Stimulated activated CD4-positive, alpha-beta T cell treated with anti-CD3 and anti-CD28 coated beads, Interleukin-15, amount 100 ng/mL, for 48 hours (primary cell): ENCODE measurements at regions not wholly inside any gene's neighbourhood (a gene's known extent, or its start where the extent isn't known, plus 50 kb on each side); places are given as distances from the start of the nearest gene placed in this dataset.
"Not testable (repeated sequence)": the region's sequence is repeated elsewhere in the genome, so short reads cannot be mapped to it uniquely, and the experiment has no call there.

Experiments used
- DNase-seq, 2 donors: peaks; one replicate each; pipeline ENCODE4 v3.0.0-alpha.2; 2020; ENCODE audit warnings: low read depth in 2 of 2

DNA sequence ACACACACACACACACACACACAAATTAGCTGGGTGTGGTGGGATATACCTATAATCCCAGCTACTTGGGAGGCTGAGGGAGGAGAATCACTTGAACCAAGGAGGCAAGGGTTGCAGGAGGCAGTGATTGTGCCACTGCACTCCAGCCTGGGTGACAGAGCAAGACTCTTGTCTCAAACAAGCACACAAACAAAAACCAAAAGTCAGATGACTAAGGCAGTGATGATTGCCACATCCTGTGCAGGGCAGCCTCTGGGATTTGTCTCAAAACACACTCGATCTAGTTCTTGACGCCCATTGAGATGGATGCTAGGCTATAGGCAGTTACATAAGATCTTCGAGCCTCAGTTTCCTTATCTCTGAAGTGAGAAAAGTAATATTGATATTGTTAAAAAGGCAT, 183.1 kb upstream of the NOTCH2NLA start:
- not testable (repeated sequence) for DNase-seq

DNA sequence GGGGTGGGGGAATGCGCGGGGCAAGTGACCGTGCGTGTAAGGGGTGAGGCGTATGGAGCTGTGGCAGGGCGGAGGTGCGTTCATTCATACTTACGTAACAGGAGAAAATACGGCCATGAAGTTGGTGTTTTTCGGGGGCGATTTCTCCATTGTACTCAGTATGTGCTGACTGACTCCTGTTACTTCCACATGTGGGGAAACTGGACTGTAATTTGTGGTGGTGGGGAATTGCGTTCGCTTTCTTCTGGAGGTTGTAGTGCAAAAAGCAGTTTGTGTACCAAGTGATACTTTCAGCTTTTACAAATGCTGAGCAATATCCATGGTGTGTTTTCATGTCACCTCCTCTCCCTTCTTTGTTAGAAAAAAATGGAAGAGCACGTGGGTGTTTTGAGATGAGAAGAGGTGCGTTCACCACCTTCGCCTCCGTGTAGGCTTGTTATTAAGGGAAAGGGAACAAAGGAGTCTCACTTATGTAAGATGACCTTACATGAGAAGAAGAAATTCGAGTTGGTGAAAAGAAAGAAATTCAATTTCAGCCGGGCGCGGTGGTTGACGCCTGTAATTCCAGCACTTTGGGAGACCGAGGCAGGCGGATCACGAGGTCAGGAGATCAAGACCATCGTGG, 181.1 kb upstream of the NOTCH2NLA start:
- DNase-seq, result not testable (repeated sequence)

DNA sequence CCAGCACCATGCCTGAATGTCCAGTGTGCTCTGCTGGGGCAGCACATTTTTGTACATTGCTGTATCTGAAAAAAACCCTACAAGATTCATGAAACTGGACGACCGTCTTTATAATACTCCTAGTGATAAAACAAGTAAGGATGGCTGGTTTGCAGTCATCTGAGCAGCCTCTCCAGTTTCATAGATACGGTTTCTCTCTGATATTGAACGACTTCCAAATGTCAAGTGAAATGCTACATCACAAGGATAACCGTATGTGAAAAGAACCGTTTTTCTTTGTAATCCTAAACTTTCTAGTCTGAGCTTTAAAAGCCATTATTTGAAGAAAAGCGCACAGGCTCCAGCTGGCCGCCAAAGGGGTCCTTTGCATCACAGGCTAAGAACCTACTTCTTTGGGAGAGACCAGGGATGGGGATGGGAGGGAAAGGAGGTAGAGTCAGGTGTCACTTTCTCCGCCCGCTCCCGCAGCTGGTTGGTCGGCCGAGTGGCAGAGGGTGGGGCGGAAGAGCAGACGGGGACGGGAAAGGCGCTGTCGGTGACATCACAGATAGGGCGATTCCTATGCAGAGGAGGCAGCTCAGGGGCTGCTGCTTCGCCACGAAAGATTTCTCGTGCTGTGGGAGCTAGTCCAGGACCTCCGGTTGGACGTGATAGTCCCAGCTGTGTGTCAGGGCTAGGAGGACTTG, 180.4 kb upstream of the NOTCH2NLA start:
- not testable (repeated sequence) for DNase-seq

DNA sequence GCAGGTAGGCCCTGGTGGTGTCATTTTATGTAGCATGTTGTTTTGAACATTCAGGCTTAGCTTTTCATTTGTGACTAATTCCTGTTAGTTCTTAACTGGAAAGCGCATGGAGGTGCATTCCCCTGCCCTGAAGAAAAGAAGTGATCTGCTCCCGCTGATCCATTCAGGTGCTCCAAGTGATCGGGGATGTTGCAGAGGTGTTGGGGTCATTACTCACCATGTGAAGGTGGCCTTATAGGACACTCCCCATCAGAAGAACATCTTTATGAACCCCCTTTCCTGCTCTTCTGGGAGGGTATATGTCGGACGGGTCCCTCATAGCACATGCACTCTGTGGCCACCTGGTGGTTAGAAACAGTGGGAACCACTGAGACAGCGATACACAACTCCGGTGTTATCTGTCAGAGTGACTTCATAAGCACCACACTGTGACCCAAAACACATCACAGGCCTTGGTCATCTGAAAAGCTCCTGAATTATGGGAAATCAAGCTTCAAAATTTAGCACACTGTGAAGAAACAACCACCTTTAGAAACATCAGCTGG, 172.5 kb upstream of the NOTCH2NLA start:
- DNase-seq, result not testable (repeated sequence)

DNA sequence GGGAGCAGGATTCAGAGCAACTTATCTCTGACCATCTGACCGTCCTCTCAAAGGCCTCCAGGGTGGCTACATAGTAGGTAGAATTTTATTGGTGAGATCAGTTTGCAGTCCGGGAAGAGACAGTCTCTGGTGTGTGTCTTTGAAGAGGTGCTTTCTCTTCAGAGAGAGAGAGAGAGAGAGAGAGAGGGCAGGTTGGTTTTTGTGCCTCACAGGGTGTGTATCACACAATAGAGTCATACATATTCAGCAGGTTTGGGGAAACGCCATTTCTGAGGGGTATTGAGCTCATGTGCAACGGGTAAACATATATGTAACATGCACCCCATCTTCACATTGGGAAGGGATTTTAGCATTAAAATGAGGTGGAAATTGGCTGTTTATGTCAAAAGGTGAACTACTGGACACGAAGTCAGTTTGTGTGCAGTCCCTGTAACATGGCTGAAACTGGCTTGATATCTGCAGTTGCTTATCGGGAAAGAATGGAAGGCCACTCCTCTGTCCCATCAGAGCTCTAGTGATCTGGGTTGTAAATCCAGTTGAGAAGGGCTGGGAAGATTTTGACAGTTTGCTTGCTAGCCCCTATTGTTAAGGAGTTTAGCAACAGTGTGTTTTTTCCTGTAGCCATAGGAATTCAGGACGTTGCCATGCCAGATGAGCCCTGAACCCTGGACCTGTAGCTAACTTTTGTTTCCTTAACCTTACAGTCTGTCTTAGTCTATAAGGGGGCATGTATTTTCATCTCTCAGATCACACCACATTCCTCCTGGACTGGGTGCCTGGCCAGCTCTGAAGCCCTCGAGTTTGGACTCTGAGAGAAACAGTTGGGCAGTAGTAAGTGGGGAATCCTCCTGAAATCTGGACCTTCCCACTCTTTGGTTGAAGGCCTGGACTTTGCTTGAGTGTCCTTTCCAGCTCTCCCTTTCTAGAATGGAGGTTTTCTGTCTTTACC, 171.6 kb upstream of the NOTCH2NLA start:
- DNase-seq, result not testable (repeated sequence)

DNA sequence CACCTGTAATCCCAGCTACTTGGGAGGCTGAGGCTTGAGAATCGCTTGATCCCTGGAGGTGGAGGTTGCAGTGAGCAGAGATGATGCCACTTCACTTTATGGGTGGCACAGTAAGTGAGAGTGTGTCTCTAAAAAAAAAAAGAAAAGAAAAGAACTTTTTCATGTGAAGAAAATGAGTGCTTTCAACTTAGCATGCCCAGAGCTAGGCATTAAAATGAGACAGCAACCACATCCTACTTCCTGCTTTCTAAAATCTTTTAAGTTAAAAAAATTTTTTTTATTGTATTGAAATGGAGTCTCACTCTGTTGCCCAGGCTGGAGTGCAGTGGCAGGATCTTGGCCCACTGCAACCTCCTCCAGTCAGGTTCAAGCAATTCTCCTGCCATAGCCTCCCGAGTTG, 170.4 kb upstream of the NOTCH2NLA start:
- not testable (repeated sequence) for DNase-seq

DNA sequence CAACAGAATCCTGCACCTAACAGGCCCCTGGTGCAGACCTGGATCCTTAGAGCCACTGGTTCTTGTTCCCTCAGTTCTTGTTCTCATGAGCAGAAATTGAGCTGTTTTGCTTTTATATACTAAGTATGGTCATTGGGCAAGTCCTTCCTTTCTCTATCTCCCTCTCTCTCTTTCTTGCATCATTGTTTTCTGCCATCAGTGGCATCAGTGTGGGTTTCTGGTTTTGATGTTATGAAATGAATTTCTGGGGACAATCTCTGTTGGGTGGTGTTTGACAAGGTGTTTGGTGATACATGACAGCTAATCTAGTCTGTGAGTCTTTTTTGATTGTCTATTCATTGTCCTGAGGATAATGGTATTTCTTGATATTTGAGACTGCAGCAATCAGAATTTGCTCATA, 168.0 kb upstream of the NOTCH2NLA start:
- not testable (repeated sequence) for DNase-seq

DNA sequence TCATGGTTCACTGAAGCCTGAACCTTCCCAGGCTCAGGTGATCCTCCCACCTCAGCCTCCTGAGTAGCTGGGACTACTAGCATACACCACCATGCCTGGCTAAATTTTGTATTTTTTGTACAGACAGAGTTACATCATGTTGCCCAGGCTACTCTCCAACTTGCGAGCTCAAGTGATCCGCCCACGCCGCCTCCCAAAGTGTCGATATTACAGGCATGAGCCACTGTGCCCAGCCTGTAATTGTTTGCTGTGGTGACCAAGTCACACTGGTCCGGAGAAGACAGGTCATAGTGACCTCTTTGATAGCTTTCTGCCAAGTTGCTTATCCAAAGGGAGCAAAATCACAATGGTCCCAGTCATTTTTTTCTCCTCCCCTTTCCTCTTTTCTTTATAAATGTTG, 167.4 kb upstream of the NOTCH2NLA start:
- not testable (repeated sequence) for DNase-seq

DNA sequence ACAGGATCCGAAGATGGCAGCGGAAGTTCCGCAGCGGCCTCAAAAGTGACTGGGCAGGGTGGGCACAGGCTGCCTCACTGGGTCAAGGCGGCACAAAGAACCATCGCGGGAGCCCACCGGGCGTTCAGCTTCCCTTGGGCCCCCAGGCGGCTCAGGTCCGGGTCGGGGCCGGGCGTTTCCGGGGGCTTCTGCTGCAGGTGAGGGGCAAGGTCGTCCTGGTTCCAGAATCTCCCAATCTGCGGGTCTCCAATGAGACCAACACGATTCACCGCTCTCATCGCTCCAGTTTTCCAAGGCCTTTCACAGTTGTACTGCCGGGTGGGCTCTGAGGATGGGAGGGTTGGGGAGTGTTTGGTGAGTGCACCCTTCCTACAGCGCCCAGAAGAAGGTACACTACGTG, 165.0 kb upstream of the NOTCH2NLA start:
- not testable (repeated sequence) for DNase-seq

DNA sequence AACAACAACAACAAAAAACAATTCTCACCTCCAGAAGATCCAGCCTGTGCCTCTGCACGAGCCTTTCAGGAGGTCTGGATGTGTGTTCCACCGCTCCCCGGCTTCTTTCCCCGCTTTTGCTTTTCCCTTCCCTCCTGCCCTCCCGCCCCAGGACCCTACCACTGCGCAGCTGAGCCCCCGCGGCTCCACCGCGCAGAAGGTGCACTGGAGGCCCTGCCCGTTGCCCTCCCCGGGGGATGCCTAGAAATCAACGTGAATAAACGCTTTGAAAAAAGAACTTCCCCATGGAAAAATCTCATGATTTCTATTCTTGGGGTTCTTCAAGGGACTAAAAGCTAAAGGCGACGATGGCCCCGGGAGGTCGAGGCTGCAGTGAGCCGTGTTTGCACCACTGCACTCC, 164.3 kb upstream of the NOTCH2NLA start:
- DNase-seq, result not testable (repeated sequence)

DNA sequence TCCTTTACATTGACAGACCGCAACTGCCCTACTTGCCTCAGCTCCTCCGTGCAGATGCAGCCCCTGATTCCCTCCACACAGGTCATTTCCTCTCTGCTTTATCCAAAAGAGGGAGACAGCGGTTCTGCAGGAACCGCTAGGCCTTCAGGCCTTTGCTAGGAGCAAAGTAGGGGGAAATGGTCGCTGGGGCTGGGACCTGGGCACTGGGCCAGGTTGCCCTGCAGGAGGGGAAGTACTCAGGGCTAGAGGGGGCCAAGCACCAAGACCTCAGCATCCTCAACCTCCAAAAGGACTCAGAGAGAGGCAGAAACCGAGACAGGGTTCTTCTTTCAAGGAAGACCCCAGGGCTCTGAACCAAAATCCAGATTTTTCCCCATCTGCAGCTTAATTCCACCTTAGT, 160.4 kb upstream of the NOTCH2NLA start:
- not testable (repeated sequence) for DNase-seq

DNA sequence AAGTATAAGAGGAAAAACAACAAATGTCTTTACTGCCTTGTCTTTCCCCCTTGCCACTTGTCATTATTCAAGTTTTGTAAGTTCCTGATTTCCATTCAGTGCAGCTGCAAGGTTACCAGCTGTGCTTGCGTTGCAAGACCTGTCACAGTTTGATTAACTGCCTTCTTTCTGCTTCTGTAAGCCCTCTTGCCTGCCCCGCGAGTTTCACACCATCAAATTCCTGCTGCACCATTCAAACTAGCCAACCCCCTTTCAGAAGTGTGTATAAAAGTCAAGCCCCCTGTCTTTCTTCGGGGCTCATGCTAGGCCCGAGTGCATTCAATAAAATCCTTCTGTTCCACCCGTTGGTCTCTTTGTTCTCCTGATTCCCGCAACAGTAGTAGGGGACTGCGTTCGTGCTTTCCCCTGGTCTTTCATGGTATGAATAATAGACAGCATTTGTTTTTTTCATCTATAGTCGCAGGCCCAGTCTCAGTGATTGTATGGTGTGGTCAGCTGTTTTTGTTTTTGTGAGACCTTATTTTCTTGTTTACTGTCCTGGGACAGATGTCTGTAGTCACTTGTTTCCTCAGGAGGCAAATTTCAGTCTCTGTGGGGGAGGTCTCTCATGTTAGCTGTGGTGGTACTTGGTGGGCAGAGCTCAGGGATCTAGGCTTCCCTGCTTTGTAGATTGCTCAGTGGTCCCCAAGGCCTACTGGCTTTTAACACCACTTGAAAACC, 159.1 kb upstream of the NOTCH2NLA start:
- not testable (repeated sequence) for DNase-seq

DNA sequence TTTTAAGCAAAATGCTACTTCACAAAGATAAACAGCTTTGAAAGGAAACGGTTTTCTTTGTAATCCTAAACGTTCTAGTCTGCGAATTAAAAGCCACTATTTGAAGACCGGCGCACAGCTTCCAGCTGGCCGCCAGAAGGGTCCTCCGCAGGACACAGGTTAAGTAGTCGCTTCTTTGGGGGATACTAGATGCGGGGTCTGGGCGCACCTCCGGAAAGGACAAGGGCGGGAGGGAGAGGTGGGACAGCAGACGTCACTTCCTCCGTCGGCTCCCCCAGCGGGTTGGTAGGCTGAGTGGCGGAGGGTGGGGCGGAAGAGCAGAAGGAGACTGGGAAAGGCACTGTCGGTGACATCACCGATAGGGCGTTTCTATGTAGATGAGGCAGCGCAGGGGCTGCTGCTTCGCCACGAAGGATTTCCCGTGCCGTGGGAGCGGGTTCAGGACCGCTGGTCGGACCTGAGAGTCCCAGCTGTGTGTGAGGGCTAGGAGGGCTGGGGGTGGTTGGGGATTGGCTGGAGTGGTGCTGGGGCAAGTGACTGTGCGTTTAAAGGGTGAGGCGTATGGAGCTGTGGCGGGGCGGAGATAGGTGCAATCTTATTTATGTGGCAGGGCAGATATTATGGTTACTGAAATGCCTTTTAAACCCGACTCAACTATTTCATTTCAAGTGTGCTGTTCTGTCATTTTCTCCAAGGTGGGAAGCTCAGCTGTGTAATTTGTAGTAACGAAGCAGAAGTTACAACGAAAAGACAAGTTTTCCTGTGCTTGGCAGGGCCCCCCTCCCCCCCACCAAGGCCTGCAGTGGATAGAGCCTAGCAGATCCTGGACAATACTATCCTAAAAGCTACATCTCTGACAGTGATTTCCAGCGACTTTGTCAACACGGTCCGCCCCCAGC, 158.3 kb upstream of the NOTCH2NLA start:
- DNase-seq, result peak; percentile 59 to 64

DNA sequence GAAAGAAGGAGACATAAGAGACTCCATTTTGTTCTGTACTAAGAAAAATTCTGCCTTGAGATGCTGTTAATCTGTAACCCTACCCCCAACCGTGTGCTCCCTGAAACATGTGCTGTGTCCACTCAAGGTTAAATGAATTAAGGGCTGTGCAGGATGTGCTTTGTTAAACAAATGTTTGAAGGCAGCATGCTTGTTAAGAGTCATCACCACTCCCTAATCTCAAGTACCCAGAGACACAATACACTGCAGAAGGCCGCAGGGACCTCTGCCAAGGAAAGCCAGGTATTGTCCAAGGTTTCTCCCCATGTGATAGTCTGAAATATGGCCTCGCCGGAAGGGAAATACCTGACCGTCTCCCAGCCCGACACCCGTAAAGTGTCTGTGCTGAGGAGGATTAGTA, 152.4 kb upstream of the NOTCH2NLA start:
- not testable (repeated sequence) for DNase-seq

DNA sequence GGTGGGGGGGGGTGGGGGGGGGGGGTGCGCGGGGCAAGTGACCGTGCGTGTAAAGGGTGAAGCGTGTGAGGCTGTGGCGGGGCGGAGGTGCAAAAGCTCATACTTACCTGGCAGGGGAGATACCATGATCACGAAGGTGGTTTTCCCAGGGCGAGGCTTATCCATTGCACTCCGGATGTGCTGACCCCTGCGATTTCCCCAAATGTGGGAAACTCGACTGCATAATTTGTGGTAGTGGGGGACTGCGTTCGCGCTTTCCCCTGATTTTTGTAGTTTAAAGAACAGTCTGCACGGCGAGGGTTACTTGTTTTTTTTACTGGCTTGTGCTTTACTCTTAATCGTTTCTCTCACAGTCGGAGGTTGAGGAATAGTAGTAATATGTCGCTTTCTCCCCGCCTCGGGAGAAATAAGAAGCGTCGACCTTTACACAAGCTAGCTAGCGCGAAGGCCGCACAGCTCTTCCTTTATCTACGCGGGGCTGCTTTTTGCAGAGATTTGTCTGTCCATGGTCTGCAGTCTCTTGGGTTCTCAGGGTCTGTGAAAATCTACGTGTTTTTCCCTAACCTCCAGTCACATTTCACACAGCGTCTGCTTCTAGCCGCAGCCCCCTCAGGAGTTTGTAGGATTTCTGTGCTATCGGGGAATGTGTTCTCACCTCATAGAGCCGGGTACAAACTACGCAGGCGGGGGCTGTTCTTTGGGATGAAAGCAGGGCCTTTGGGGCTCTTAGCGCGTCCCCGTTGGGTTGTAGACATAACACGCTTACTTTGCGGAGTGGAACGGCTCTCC, 148.1 kb upstream of the NOTCH2NLA start:
- DNase-seq, result peak; percentile 70 to 75

DNA sequence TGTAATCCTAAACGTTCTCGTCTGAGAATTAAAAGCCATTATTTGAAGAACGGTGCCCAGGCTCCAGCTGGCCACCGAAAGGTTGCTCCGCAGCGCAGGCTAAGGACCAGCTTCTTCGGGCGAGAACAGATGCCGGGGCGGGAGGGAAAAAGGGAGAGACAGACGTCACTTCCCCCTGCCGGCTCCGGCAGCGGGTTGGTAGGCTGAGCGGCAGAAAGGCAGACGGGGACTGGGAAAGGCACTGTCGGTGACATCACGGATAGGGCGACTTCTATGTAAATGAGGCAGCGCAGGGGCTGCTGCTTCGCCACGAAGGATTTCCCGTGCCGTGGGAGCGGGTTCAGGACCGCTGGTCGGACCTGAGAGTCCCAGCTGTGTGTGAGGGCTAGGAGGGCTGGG, 147.5 kb upstream of the NOTCH2NLA start:
- peak; percentile 75 to 77 for DNase-seq

DNA sequence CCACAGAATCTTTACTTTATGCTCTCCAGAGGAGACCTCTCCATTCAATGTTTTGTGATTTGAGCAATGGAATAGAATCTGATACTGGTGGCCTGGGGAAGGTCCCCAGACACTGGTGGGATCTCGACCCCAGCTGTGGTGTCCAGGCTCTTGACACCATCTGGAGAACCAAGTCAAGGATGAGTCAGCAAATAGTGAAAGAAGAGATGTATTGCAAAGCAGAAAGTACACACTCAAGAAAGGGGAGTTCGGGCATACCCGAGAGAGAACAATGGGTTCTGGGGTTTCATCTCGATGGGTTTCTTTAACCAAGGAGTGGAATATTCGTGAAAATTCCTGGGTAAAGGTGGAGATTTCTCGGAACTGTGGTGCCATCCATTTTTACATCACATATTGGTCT, 146.3 kb upstream of the NOTCH2NLA start:
- DNase-seq, result not testable (repeated sequence)

DNA sequence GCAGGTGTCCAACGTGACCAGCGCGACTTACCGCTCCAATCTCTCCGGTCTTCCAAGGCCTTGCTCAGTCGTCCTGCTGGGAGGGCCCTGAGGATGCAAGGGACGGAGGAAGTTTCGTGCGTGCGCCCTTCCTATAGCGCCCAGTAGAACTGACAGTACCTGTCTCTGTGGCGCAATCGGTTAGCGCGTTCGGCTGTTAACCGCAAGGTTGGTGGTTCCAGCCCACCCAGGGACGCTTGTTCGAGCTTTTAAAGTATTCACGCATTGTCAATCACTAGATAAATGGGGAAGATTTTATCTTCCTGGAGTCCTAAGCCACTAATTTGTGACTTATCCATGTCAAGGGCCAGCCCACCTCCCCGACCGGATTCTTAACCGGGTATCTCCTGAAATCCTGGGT, 141.1 kb upstream of the NOTCH2NLA start:
- peak; percentile 33 to 52 for DNase-seq

DNA sequence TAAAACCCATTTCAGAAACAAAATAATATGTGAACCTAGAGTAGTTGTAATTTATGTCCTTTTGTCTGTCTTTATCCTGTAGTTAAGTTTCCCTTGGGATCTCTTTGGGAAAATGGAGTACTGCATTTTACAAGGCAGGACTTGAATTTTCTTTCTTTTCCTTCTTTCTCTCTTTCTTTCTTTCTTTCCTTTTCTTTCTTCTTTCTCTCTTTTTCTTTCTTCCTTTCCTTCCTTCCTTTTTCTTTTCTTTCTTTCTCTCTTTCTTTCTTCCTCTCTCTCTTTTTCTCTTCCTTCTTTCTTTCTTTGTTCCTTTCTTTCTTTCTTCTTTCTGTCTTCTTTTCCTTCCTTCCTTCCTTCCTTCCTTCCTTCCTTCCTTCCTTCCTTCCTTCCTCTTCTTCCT, 126.6 kb upstream of the NOTCH2NLA start:
- DNase-seq, result not testable (repeated sequence)
